ENCODE measurements at regions not wholly inside any gene's neighbourhood (a gene's known extent, or its start where the extent isn't known, plus 50 kb on each side); places are given as distances from the start of the nearest gene placed in this dataset.

DNA sequence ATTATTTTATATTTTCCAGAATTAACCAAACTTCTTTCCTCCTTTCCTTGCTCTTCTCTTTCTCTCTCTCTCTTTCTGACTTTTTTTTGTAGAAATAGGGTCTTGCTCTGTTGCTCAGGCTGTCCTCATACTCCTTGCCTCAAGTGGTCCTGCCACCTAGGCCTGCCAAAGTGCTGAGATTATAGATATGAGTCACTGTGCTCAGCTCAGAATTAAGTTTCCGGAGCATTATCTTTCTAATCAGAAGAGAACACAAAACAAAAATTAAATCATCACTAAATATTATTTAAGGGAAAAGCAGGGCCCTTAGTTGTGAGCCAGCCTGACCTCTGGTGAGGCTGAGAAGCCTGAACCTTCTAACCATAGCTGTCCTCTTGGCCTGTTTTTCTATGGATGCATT is 168.2 kb downstream of the SOX2 start:
- Histone ChIP-seq H3K4me2 (no peak overlapping the region), H3K27ac (no peak overlapping the region), H2AFZ (no peak overlapping the region), H3K4me1 (replicated peaks; ENCODE audit: insufficient read depth) (peaks cover 7% of the 10 kb centered on the region), H3K27me3 (ENCODE audit: insufficient read depth, low read depth) (no peaks in the 10 kb centered on the region), H3K9me2 (ENCODE audit: insufficient read depth) (0 out of 2 replicates have a peak, but pooled peaks cover 5% of the 10 kb centered on the region), H3K79me2 (ENCODE audit: low read depth) (no peaks in the 10 kb centered on the region), H3K9me3 (ENCODE audit: insufficient read depth, low read depth) (no peaks in the 10 kb centered on the region), H3K4me3 (no peak overlapping the region), H3F3A (ENCODE audit: insufficient read depth, low read depth) (no peaks in the 10 kb centered on the region; the same call in 1 of the 2 replicates), H3K36me3 (ENCODE audit: low read depth) (no peaks in the 10 kb centered on the region), H4K20me1 (ENCODE audit: insufficient read depth) (no peaks in the 10 kb centered on the region)
- TF ChIP-seq, protein P1, sequence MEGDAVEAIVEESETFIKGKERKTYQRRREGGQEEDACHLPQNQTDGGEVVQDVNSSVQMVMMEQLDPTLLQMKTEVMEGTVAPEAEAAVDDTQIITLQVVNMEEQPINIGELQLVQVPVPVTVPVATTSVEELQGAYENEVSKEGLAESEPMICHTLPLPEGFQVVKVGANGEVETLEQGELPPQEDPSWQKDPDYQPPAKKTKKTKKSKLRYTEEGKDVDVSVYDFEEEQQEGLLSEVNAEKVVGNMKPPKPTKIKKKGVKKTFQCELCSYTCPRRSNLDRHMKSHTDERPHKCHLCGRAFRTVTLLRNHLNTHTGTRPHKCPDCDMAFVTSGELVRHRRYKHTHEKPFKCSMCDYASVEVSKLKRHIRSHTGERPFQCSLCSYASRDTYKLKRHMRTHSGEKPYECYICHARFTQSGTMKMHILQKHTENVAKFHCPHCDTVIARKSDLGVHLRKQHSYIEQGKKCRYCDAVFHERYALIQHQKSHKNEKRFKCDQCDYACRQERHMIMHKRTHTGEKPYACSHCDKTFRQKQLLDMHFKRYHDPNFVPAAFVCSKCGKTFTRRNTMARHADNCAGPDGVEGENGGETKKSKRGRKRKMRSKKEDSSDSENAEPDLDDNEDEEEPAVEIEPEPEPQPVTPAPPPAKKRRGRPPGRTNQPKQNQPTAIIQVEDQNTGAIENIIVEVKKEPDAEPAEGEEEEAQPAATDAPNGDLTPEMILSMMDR (conservative IDR thresholded peaks at IDR 0.05) = no peak
- TF ChIP-seq EZH2 (IDR thresholded peaks at IDR 0.05; ENCODE audit: low read depth) = no peak
- ChIA-PET POLR2A (ENCODE audit: unreplicated experiment) (no interaction called here), CTCF (no interaction called here)
- DNase-seq = no peak
- BruUV-seq (replicated peaks) = no TSS peak
- intact Hi-C loops (cut with micrococcal nuclease; ENCODE audit: unreplicated experiment) = no loop called here

DNA sequence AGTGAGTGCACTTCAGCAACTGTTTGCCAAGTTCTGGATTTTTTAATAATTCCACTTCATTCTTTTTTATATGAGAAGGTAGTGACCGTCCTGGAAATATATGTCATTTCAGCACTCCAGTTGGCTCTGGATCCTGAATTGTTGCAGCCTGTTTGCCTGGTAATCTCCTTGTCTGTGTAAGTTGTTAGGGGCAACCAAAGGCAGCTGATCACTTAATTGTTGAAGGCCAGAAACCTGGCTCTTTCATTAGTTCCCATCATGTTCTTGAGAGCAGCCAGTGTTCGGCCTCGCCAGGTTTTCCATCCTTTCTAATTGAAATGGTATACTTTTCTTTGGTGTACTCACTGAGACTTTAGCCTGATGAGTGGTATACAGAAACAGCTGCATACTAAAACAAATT is 168.6 kb downstream of the SOX2 start:
- Histone ChIP-seq H3K4me2 (no peak overlapping the region), H3K36me3 (ENCODE audit: low read depth) (no peaks in the 10 kb centered on the region), H3K27ac (no peak overlapping the region), H4K20me1 (ENCODE audit: insufficient read depth) (no peaks in the 10 kb centered on the region), H3K9me3 (ENCODE audit: insufficient read depth, low read depth) (no peaks in the 10 kb centered on the region), H2AFZ (no peak overlapping the region), H3K4me3 (no peak overlapping the region), H3K27me3 (ENCODE audit: insufficient read depth, low read depth) (no peaks in the 10 kb centered on the region), H3K4me1 (replicated peaks; ENCODE audit: insufficient read depth) (peaks cover 7% of the 10 kb centered on the region), H3K79me2 (ENCODE audit: low read depth) (no peaks in the 10 kb centered on the region), H3K9me2 (ENCODE audit: insufficient read depth) (0 out of 2 replicates have a peak, but pooled peaks cover 5% of the 10 kb centered on the region), H3F3A (ENCODE audit: insufficient read depth, low read depth) (no peaks in the 10 kb centered on the region; the same call in 1 of the 2 replicates)
- ChIA-PET POLR2A (ENCODE audit: unreplicated experiment) (no interaction called here), CTCF (no interaction called here)
- TF ChIP-seq EZH2 (IDR thresholded peaks at IDR 0.05; ENCODE audit: low read depth) = no peak
- TF ChIP-seq, protein P1 (conservative IDR thresholded peaks at IDR 0.05) = no peak
- intact Hi-C loops (cut with micrococcal nuclease; ENCODE audit: unreplicated experiment) = no loop called here
- DNase-seq = no peak
- no TSS peak for BruUV-seq (replicated peaks)

DNA sequence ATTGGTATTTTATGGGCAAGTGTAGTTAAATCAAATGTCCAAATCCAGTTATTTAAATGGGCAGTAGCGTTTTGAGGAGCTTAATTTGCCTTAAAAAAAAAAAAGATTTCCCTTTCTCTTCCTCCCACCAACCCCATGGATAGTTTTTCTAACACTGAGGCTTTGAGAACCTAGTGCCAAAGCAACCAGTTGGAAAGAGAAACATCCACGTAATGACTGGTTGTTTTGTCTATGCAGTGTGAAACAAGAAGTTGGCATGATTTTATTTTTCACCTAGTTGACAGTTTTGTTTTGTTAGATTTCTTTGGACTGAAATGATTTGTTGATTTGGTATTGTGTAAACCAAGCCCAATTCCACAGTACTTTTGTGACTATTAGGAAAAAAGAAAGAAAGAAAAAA is 170.0 kb downstream of the SOX2 start:
- Histone ChIP-seq H4K20me1 (ENCODE audit: insufficient read depth) (no peaks in the 10 kb centered on the region), H3K9me3 (ENCODE audit: insufficient read depth, low read depth) (no peaks in the 10 kb centered on the region), H3K4me2 (no peak overlapping the region), H3K9me2 (ENCODE audit: insufficient read depth) (0 out of 2 replicates have a peak, but pooled peaks cover 5% of the 10 kb centered on the region), H3K27me3 (ENCODE audit: insufficient read depth, low read depth) (no peaks in the 10 kb centered on the region), H3K27ac (no peak overlapping the region), H3K4me1 (replicated peaks; ENCODE audit: insufficient read depth) (peaks cover 7% of the 10 kb centered on the region), H3F3A (ENCODE audit: insufficient read depth, low read depth) (no peaks in the 10 kb centered on the region; the same call in 1 of the 2 replicates), H2AFZ (no peak overlapping the region), H3K36me3 (ENCODE audit: low read depth) (no peaks in the 10 kb centered on the region), H3K4me3 (no peak overlapping the region), H3K79me2 (ENCODE audit: low read depth) (no peaks in the 10 kb centered on the region)
- TF ChIP-seq, protein P1 (conservative IDR thresholded peaks at IDR 0.05) = no peak
- TF ChIP-seq EZH2 (IDR thresholded peaks at IDR 0.05; ENCODE audit: low read depth) = no peak
- DNase-seq = no peak
- ChIA-PET CTCF (interaction anchor here (0.7 kb wide), 1 partner anchor 13 kb away, joined by 4 read pairs; no protein-coding TSS in a partner anchor), POLR2A (ENCODE audit: unreplicated experiment) (no interaction called here)
- BruUV-seq (replicated peaks) = no TSS peak
- intact Hi-C loops (cut with micrococcal nuclease; ENCODE audit: unreplicated experiment) = no loop called here

All from PC-9 (cell line).